ENCODE measurements at regions not wholly inside any gene's neighbourhood (a gene's known extent, or its start where the extent isn't known, plus 50 kb on each side); places are given as distances from the start of the nearest gene placed in this dataset.
A peak's percentile ranks its signal among the peaks of the same experiment; 100 is the strongest.
"Not testable (repeated sequence)": the region's sequence is repeated elsewhere in the genome, so short reads cannot be mapped to it uniquely, and the experiment has no call there.

DNA sequence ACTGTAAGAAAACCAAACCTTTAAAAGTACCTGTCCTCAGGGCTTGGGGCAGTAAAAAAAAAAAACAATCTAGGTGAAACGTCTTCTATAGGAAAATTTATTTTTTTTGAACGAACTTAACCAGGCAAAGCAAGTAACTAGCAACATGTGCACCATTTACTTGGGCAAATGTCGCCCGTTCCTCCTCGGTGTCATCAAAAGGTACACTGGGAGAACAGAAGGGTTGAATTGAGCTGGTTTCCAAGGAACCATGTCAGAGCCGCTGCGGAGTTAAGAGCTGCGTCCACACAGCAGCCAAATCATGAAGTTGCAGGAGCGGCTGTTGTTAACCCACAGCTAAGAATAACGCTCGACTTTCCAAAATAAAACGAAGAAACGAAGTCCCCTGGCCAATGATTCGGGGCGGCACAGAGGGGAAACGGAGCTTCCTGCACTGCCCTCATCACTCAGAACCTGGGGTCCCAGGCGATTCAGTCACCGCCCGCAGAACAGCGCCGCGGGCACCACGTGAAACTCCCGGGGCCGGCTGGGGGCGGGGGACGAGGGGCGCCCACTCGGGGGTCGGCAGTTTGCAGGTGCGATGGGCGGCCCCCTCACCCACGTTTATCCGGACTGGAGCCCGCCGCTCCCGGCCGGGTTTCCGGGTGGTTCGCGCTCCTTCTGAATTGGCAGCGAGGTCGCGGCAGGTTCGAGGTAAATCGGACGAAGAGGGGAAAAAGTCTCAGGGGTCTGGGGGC lies 53.6 kb upstream of the PLGLB1 start:
- not testable (repeated sequence) for DNase-seq

DNA sequence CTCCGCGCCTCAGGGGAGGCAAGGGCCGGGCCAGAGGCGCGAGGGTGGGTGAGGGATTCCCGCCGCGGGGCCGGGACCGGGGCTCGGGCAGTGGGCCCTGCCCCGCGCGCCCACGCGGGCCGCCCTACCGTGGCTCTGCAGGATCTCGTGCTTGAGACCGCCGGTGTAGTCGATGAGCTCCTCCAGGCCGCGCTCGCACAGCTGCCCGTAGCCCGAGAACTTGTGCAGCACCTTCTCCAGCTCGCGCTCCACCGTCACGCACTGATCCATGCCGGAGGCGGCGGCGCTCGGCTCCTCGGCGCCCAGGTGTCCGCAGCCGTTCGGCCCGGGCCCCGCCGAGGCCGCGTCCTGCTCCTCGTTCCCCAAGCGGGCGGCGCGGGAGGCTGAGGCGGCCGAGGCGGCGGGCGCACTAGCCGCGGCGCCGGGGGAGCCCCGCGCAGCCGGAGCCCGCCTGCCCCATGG lies 54.2 kb upstream of the PLGLB1 start:
- DNase-seq: not testable (repeated sequence)

DNA sequence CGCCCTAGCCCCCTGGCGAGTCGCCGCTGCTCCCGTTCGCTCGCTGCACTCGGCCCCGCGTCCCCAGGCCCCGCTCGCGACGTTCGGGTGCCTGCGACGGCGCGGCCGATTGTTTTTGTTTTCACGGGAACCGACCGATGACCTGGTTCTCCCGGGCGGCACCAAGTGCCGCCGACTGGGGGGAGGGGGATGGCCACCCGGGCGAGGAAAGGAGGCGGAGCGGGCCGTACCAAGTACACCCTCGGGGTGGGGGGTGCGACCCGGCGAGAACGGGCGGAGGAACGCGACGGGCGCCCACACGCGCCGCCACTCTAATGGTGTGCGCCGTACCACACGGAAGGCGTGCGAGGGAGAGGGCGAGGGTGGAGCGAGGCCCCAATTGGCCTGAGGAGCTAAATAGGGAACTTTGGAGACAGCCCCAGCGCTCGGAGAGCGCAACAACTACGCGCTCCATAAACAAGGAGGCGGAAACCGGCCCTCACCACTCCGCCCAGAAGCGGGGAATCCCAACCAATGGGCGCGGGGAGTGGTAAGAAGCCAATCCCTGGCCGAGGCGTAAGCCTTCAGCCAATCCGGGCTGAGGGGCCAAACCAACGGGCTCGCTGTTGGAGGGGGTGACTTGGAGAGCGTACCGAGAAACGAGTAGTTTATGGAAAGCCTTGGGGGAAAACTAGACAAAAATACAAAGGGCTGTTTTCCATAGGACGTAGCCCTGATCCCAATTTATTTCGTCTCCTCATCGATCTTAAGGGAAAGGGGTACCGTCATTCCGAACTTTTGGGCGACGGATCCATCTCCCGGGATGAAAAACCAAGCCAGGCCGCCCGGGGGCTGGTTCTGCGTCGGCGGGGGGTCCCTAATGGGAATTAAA lies 54.8 kb upstream of the PLGLB1 start:
- DNase-seq: not testable (repeated sequence)

DNA sequence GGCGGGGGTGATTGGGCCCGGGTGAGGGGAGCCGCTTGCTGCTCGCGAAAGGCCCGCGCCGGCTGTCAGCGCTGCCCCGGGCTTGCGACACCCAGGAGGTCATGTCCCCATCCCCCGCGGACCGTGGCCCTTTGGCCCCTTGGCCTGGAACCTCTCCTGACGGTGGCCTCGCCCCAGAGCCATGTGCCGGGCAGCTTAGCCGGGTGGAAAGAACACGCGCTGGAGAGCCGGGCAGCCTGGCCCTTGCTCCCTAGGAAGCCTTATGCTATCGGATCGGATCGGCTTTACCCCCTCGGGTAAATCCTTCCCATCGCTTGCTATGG lies 55.4 kb upstream of the PLGLB1 start:
- DNase-seq: not testable (repeated sequence)

DNA sequence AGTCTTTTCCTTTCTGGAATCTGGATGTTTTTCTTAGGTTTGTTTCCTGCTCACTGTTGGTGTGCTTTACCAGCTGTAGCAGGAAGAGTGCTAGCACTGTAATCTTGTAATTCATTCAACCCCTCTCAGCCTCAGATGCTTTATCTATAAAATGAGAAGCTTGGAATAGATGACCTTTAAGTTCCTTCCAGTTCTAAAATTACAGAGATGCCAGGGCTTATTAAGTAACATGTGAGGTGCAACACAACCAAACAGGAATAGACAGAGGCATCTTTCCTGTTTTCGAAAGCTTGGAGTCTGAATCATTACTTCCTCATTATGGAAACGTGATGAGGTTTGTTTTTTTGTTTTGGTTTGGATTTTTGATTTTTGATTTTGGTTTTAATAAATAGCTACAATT lies 60.1 kb upstream of the PLGLB1 start:
- not testable (repeated sequence) for DNase-seq

DNA sequence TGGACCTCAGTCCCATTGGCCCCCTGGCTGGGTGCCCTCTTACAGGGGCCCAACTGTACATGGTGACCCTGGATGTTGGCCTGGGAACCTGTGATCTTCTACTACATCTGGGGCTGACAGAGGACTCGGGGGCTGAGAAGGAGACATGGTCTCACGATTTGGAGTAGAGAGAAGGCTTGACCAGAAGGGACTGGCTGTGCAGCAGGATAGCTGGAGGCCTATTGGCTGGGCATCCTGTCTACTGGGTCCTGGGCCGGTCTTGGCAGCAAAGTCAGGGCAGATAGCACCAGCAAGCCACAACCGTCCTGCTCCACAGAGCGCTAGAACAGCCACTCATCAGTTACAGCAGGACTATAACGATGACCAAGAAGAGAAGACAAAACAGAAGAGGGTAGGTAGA lies 66.4 kb upstream of the PLGLB1 start:
- DNase-seq: not testable (repeated sequence)

DNA sequence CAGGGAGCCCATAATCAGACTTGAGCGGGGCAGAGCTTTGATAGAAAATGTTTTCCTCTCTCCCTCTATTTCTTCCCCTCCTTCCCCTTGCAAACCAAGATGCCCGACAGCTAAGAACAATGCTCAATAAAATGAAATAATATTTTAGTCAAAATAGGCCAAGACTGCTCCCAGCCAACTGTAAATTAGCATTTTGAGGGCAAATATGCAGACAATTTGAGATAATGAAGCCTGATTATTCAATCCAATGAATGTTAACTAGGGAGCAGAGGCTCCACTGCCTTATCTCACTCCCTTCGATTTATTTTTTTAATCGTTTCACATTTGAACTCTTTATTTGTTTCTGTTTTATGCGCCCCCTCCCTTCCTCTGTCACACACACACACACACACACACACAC lies 67.8 kb upstream of the PLGLB1 start:
- not testable (repeated sequence) for DNase-seq

DNA sequence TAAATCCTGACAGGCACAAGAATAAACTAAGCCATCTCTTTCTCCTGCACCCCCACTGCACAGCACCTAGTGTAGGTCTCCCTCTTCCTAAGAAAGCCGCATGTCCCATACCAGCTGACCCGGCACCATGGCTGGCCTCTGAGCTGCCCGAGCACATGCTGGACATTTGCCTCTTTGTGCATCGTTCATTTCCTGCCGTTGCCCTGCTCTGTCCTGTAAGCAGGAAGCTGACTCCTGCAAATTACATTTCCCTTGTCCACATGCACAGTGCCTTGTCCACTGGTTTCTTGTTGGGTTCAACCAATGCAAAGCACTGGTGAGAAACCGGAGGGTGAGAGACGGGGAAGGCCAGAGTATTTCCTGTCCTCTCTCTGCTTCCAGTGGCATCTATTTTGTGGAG lies 71.6 kb upstream of the PLGLB1 start:
- not testable (repeated sequence) for DNase-seq

DNA sequence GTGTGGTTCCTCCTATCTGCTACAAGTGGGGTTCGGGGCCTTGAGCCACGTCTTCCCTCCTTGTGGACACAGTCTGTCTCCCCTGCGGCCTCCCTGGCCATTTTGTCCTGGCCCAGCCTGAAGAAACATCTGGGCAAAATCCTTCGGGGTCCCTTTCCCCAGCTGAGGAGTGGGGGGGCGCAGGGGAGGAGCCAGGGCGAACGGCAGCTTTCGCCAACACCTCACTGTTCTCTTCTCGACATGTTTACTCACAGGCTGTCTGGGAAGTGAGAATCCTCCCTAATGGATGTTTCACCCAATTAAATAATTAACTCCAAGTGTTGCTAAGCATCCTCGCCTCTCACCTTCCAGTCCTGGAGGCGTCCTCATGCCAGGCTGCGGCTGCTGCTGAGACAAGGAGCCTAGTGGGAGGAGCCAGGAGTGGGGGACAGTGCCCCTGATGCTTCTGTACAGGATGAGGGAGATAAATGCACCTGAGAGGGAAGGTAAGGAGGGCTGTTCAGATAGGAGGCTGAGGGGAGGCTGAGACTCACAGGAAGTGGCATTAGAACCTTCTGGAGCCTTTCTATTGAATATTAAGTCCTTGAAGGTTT lies 72.4 kb upstream of the PLGLB1 start:
- not testable (repeated sequence) for DNase-seq

DNA sequence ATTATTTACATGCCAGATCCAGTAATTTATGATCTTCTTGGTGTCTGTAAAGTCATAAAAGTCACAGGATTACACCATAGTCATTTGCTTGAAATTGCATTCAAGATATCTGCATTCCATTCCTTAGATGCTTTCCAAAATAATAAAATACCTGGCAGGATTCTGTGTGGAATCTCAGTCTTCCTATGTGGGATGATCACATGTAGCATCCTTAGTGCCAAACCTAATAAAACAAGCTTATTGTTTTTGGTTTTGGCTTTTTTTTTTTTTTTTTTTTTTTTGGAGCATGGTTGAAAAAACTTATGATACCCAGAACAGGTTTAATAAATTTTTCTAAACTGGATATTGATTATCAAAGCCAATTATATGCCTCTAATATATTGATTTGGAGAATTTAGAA lies 74.2 kb upstream of the PLGLB1 start:
- not testable (repeated sequence) for DNase-seq

DNA sequence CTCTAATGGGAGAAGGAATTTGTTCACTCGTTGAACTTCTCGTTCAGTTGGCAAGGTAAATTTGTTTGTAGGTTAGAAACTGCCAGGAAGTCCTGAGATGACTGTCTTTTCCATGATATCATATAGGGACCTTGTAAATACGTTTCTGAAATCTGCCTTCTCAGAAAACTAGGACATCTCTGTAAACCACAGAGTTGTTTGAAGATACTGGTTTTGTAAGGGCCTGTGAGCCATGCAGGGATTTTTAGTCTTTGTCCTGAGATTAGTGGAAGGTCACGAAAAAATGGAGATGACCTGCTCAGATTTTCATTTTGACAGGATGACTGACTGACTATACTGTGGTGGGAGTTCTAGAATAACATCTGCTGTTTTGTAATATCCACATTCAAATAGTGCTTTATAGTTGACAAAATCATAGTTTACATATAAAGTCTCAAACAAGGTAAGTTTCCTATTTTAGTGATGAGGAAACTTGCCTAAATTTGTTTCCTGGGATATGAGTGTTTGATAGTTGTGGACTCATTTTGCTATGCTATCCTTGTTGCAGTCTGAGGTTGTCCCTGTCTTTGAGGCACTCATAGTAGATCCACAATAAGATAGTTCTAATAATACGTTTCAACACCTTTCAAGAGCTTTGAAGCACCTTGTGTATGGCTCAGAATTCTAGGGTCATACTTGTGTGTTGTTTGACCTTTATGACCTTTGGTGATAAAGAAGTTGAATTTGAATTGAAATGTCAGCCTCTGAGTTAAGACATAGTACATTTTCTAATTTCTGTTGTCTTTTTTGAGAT lies 107.3 kb upstream of the PLGLB1 start:
- DNase-seq: not testable (repeated sequence)

DNA sequence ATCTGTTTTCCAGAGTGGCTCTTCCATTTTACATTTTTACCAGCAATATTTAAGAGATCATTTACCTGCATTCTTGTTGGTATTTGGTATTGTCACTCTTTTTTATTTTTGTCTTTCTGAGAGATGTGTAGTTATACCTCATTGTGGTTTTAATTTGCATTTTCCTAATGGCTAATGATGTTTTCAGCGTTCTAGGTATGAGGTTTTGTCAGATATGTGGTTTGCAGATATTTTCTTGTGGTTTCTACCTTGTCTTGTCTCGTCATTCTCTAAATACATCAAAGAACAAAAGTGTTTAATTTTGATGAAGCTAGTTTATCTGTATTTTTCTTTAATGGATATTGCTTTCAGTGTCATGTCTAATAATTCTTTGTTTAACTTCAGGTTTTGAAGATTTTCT lies 110.9 kb upstream of the PLGLB1 start:
- not testable (repeated sequence) for DNase-seq

DNA sequence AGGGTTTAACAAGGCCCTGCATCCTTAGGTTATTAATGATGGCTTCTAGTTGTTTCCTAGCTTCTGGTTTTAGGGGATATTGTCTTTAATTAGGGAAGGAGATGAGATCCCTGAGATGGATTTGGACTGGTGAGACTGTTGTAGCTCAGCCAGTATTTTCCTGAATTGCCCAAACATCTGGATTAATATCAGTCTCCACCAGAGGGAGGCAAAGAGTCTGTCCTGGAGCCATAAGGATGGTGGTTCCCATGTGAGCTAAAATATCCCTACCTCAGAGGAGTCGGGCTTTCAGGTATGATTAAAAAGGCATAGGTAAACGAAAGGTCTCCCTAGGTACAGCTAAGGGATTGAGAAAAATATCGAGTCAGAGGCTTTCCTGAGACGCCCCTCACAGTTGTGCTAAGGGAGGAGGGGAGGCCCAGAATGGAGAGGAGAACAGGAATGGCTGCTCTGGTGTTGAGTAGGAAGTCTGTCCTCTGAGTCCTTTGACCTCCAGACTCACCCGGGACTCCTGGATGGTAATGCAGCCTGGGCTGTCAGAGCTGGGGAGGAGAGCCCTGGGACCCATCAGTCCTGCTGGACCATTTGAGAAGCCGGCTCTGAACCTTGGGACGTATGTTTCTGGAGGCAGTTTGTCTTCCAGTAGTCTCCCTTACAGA lies 130.3 kb upstream of the PLGLB1 start:
- DNase-seq: not testable (repeated sequence)

DNA sequence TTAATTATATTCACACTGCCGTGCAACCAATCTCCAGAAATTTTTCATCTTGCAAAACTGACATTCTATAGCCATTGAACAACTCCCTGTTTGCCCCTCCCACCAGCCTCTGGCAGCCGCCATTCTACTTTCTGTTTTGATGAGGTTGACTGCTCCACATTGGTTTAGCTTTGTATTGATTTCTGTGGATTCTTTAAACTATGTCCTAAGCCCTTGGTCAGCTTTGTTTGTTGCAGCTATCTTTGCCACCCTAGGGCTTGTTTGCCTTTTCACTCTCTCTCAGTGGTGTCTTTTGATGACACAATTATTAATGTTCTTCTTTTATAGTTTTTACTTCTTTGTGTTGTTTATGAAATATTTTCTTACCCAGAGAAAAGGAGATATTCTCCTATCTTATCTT lies 152.8 kb upstream of the PLGLB1 start:
- not testable (repeated sequence) for DNase-seq

DNA sequence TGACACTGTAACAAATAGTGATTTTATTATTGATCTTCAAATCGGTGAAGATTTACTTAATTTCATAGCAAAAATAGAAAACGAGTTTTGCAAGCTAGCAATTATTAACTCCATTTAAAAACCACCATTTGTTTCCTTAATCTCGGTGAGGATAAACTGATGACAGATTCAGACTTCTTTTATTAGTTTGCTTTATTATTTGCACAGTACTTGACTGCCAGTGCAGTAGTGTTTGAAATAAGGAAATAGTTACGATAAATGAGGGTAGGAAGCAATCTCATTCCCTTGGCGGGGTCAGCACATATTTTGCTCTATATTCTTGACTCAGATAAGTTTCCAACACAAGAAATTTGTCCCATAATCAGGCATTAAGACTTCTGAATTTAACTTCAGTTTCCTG lies 161.7 kb upstream of the PLGLB1 start:
- DNase-seq: not testable (repeated sequence)

DNA sequence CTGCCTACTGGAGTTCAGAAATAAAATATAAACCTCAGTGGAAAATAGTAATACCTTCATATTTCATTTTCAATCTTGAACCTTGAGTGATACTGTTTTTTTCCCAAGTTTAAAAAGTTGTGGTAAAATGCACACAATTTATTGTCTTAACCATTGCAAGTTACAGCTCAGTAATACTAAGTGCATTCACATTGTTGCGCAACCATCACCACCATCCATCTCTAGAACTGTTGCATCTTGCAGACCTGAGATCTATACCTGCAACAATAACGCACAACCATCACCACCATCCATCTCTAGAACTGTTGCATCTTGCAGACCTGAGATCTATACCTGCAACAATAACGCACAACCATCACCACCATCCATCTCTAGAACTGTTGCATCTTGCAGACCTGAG lies 162.6 kb upstream of the PLGLB1 start:
- DNase-seq: not testable (repeated sequence)

DNA sequence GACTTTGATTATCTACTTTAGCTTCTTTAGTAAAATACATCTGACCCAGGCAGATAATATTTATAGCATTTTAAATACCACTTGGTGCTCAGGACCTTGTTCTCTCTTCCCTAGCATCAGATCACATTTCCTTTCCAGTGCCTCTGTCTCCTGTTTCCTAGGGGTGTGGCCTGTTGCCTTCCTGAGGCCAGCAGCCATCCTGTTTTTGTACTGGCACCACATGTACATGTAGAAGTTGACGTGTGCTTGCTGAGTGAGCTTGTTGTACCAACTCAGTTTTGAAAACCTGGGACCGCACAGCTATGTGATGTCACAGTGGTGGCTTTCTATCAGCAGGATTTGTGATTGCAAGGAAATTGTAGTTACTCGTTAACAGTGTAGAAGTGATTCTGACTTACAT lies 167.6 kb upstream of the PLGLB1 start:
- DNase-seq: not testable (repeated sequence)

DNA sequence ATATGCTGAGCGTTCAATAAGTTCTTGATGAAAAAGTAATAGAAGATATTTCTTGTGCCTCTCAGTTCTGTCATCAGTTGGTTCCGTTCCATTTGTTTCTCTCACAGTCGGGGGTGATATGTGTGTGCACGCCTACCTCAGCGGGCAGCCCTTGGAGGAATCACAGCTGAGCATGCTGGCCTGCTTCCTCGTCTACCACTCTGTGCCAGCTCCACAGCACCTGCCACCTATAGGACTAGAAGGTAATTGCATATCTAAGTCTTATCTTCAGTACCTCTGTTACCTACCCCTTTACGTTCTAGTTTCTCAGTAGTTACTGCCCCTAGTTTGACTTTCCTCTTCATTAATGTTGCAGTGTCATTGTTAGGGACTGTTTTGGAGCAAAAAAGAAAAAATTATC lies 171.7 kb upstream of the PLGLB1 start:
- peak; percentile 11 for DNase-seq

DNA sequence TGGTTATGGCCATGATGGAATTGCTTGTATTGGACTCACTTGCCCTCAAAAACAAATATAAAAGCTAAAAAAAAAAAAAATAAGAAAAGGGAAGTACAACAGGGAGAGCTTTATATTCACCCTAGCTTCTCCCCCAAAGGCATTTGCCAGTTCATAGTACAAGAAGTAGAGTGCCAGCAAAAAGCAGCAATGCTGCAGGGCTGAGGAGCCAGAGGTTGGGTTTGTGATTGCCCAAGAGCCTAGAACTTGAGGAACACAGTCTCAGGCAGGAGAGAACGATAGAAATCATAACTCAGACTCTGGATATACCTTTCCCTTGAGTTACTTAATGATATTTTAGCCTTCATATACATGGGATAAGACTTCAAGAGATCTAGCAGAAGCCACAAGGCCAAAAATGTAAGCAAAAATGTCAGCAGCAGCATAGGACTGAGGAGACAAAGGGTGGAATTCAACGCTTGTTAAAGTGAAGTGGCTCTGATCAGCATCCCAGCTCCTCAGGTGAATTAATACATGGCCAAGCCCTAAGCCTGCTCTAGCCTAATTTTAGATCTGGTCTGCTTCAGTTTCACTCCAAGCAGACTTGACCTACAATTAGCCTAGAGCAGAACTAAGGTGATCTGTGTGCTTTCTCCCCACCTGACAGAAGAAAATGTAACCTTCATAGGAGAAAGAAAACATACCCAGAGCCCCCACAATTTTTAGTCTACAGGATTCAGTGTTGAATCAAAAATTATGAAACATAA lies 172.8 kb upstream of the PLGLB1 start:
- not testable (repeated sequence) for DNase-seq

DNA sequence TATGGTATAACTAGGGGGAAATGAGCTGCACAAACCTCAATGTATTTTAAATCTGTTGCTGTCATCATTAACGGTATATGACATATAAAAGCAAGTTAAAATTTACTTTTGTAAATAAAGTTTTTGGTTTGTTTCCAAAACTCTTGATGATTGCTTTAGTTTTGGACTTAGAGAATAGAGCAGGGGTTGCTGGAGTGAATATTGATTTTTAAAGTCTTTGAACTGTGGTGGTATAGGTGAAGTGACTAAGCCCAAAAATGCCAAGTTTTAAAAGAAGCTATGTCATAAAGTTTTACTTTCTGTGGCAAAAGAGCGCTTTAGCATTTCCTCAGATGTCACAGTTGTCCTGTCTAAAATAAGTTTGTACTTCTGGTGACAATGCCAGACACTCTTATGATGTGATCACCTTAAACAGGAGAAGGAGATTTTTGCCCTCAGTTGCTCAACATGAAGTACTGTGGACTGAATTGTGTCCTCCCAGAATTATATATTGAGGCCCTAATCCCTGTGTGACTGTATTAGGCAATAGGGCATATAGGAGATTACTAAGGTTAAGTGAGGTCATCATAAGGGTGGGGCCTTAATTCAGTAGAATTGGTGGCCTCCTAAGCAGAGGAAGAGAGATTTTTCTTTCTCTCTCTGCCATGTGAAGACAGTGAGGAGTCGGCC lies 175.2 kb upstream of the PLGLB1 start:
- not testable (repeated sequence) for DNase-seq

DNA sequence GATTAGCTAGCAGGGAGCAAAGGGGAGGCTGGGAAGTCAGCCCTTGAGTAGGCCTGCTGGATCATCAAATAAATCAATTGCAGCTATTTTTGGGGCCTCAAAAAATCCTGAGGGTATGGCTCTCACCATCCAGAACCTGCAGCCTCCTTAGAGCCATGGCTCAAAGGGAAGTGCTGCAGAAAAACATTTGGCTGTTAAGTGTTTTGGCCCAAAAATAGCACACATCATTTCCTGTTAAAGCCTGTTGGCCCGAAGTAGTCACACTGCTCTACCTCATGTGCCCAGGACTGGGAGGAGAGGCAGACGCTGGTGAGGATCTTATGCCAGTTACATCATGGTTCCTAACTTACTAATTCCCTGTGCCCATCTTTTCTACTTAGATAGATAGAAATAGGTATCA lies 176.8 kb upstream of the PLGLB1 start:
- not testable (repeated sequence) for DNase-seq
